ENCODE measurements at regions not wholly inside any gene's neighbourhood (a gene's known extent, or its start where the extent isn't known, plus 50 kb on each side); places are given as distances from the start of the nearest gene placed in this dataset.

DNA sequence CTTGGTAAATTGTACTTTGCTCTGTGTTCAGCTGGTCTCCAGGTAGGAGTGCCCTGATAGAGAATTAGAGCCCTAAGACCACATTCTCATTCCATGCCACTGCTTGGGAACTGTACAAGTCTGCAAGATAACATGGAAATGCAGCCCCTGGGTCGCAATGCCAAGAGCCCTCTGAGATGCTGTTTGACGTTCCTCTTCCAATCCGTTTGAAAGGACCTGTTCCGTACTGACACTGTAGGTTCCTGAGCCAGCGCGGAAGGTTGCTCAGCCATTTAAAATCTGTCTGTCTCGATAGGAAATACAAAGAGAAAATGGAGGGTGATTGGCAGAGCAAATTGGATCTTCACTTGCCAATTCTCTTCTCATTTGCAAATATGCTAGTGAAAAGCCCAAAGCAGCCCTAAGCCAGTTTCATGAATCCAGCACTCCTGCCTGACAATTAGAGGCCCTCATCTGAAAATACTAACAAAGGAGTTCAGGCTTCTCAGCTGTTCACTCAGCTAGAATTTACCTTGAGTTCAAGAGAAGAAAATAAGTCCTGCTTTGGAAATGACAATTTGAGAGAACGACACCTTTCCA is 100.6 kb upstream of the AFDN start:
- FAIRE-seq (no peak), DNase-seq (no peak), ATAC-seq (no peak)

DNA sequence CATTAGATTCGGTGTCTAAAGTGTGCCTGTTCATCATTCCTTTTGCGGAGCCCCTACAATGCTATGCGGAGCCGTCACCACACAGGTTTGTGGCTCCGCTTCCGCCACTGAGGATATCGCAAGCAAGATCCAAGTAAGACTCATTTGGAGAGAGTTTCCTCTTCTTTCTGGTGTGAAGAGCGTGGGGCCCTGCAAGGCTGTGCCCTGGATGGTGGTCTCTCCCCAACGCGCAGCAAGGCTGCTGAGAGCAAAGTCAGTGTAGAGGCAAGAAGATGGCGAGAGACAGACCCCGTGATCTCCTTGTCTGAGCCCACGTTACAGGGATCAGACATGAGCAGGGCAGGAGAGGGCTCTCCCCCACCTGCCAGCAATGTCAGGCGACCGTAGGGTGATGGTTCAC is 96.3 kb upstream of the AFDN start:
- FAIRE-seq: no peak

More for the DNA sequence above, 100.6 kb upstream of the AFDN start:
- H3K27me3 ChIP-seq: no peaks in the 10 kb centered on the region
- TF ChIP-seq, protein P1, sequence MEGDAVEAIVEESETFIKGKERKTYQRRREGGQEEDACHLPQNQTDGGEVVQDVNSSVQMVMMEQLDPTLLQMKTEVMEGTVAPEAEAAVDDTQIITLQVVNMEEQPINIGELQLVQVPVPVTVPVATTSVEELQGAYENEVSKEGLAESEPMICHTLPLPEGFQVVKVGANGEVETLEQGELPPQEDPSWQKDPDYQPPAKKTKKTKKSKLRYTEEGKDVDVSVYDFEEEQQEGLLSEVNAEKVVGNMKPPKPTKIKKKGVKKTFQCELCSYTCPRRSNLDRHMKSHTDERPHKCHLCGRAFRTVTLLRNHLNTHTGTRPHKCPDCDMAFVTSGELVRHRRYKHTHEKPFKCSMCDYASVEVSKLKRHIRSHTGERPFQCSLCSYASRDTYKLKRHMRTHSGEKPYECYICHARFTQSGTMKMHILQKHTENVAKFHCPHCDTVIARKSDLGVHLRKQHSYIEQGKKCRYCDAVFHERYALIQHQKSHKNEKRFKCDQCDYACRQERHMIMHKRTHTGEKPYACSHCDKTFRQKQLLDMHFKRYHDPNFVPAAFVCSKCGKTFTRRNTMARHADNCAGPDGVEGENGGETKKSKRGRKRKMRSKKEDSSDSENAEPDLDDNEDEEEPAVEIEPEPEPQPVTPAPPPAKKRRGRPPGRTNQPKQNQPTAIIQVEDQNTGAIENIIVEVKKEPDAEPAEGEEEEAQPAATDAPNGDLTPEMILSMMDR (IDR thresholded peaks at IDR 0.05): no peak
- 91 to 95% methylated on average over 8 of the region's 8 CpGs for WGBS, 2 donors
- no peak overlapping the region for H3K27ac ChIP-seq
- no peaks in the 10 kb centered on the region for H3K4me1 ChIP-seq
- H3K36me3 ChIP-seq: no peaks in the 10 kb centered on the region
- no peaks in the 10 kb centered on the region for H3K9me3 ChIP-seq
- H3K4me3 ChIP-seq: no peak overlapping the region
- intact Hi-C loops (cut with DNase I): no loop called here

DNA sequence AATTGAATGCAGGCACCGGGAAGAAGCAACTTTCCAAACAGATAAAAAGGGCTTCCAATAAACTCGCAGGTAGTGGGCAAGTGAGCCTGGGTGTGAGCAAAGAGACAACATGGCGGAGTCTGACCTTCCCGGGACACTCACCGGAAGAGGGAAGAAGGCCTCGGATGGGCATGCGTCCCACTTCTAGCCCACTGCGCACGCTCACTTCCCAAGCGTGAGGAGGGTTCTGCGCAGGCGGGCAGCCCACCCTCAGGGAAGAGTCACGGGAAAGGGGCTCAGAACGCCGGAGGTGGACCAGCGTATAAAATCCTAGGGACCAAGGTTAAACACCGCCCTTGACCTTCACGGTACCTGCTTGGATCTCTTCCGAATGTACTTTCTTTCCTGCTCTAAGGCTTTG is 95.5 kb upstream of the AFDN start:
- no peak for ATAC-seq
- no peak overlapping the region for H3K4me3 ChIP-seq
- no peaks in the 10 kb centered on the region for H3K4me1 ChIP-seq
- no peaks in the 10 kb centered on the region for H3K36me3 ChIP-seq
- H3K27me3 ChIP-seq: no peaks in the 10 kb centered on the region
- TF ChIP-seq, protein P1 (IDR thresholded peaks at IDR 0.05): no peak
- intact Hi-C loops (cut with DNase I): no loop called here
- no peak for FAIRE-seq
- H3K27ac ChIP-seq: no peak overlapping the region
- WGBS, 2 donors: 86 to 94% methylated on average over 19 of the region's 19 CpGs
- no peaks in the 10 kb centered on the region for H3K9me3 ChIP-seq
- DNase-seq: no peak

More for the DNA sequence above, 96.3 kb upstream of the AFDN start:
- no peaks in the 10 kb centered on the region for H3K9me3 ChIP-seq
- no peak overlapping the region for H3K4me3 ChIP-seq
- intact Hi-C loops (cut with DNase I): no loop called here
- H3K4me1 ChIP-seq: no peaks in the 10 kb centered on the region
- H3K27ac ChIP-seq: no peak overlapping the region
- H3K36me3 ChIP-seq: no peaks in the 10 kb centered on the region
- DNase-seq: no peak
- TF ChIP-seq, protein P1 (IDR thresholded peaks at IDR 0.05): no peak
- H3K27me3 ChIP-seq: no peaks in the 10 kb centered on the region
- 92 to 97% methylated on average over 15 of the region's 15 CpGs for WGBS, 2 donors
- no peak for ATAC-seq

DNA sequence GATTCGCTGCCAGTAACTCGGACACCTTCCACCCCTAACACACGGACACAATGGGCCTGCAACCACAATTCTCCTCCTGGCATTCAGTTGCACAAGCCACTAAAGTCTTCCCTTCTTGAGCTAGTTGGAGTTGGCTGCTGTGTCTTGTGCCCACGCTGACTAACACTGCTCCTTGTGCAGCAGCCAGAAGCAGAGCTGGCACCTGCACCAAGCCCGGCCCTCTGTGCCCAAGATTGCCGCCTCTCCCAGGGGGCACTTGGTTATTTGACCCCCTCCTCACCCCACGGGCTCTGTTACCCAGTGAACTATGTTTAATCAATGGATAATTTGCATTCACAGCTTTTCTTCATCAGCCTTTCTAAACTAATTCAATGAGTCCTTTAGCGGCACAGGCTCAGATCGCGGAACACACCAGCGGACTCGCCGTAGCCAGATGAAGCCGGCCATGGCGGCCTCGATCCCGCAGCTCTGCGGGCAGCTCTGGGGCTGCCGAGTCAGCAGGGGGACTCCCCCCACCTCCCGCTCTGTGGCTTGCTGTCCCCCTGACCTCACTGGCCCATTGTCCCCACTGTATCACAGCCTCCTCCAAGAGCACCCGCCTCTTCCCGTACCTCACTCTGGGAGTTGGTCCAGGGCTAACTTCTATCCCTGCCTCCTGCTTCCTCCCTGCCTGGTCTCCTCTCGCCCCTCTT is 94.8 kb upstream of the AFDN start:
- H3K27me3 ChIP-seq: no peaks in the 10 kb centered on the region
- ATAC-seq (no peak), FAIRE-seq (no peak), DNase-seq (no peak)
- no peak overlapping the region for H3K4me3 ChIP-seq
- no peaks in the 10 kb centered on the region for H3K4me1 ChIP-seq
- intact Hi-C loops (cut with DNase I): no loop called here
- H3K36me3 ChIP-seq: no peaks in the 10 kb centered on the region
- no peak overlapping the region for H3K27ac ChIP-seq
- TF ChIP-seq, protein P1 (IDR thresholded peaks at IDR 0.05): no peak
- WGBS, 2 donors: 86 to 91% methylated on average over 23 of the region's 23 CpGs
- H3K9me3 ChIP-seq: no peaks in the 10 kb centered on the region
